Cardiac muscle cell (in vitro differentiated cells and primary cell): ENCODE measurements at regions not wholly inside any gene's neighbourhood (a gene's known extent, or its start where the extent isn't known, plus 50 kb on each side); places are given as distances from the start of the nearest gene placed in this dataset.

Source experiments
- DNase-seq, 2 donors: peaks; one replicate each; pipeline versions ENCODE4 v3.0.0 to v3.0.0-alpha.2; 2010 to 2017; ENCODE audit warnings: low read depth in 1 of 2, low spot score in 1 of 2
- H3K27ac ChIP-seq: fragments of 200-600 bp; sonication (generic); 2 replicates; pipeline ENCODE4 v1.5.1; 2016
- H3K27me3 ChIP-seq: fragments of 200-600 bp; sonication (generic); 2 replicates; pipeline ENCODE4 v1.6.0; 2016; ENCODE audit warnings: control low read depth
- H3K36me3 ChIP-seq: fragments of 200-600 bp; sonication (generic); 2 replicates; pipeline ENCODE4 v1.5.1; 2016; ENCODE audit warnings: control low read depth
- H3K4me1 ChIP-seq: fragments of 200-600 bp; sonication (generic); 2 replicates; pipeline ENCODE4 v1.8.1; 2017; ENCODE audit warnings: low read depth, mild to moderate bottlenecking, mixed run types
- H3K4me3 ChIP-seq: fragments of 200-600 bp; sonication (generic); 2 replicates; pipeline ENCODE4 v1.5.1; 2016; ENCODE audit warnings: mild to moderate bottlenecking
- H3K9me3 ChIP-seq: fragments of 200-600 bp; sonication (generic); 2 replicates; pipeline ENCODE4 v1.5.1; 2017; ENCODE audit warnings: low read depth, mild to moderate bottlenecking, control low read depth
- TF ChIP-seq, protein P1 (sequence below): IDR thresholded peaks from 2 replicates; pipeline ENCODE4 v1.5.1; 2012; ENCODE audit warnings: low read depth, mild to moderate bottlenecking, low read length

DNA sequence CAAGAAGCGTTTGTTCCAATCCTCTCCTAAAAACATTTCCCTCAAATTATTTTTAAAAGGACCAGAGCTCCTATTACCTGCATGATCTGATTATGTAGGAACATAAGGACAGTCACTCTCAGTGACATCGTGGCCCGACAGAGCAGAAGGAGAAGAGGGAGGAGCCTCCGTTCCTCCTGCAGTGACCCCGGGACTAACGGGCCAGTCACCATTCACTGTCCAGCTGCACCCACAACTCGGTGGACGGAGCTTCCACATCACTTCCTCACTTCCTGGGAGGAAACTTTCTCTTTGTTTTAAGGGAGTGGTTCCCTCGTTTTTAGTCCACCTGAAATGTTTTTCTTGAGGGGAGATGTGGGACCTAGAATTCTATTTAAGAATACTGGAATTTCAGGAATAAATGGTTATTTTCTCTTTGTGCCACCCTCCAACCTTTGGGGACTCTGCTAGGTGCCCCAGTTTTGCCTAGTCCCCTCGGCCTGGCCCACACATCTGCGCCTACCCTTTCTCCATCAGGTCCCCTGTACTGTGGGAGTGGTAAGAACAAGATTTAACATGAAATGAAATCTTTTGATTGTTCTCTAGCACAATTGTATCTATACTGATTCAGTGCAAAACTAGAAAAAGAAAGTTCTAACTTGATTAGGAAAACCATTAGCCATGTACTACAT is 173.5 kb upstream of the RNF32 start:
- Histone ChIP-seq H3K9me3 (no peaks in the 10 kb centered on the region), H3K4me3 (no peak overlapping the region), H3K4me1 (no peaks in the 10 kb centered on the region), H3K36me3 (no peaks in the 10 kb centered on the region), H3K27ac (no peak overlapping the region), H3K27me3 (no peaks in the 10 kb centered on the region)
- no peak for DNase-seq
- TF ChIP-seq, protein P1, sequence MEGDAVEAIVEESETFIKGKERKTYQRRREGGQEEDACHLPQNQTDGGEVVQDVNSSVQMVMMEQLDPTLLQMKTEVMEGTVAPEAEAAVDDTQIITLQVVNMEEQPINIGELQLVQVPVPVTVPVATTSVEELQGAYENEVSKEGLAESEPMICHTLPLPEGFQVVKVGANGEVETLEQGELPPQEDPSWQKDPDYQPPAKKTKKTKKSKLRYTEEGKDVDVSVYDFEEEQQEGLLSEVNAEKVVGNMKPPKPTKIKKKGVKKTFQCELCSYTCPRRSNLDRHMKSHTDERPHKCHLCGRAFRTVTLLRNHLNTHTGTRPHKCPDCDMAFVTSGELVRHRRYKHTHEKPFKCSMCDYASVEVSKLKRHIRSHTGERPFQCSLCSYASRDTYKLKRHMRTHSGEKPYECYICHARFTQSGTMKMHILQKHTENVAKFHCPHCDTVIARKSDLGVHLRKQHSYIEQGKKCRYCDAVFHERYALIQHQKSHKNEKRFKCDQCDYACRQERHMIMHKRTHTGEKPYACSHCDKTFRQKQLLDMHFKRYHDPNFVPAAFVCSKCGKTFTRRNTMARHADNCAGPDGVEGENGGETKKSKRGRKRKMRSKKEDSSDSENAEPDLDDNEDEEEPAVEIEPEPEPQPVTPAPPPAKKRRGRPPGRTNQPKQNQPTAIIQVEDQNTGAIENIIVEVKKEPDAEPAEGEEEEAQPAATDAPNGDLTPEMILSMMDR: no peak

DNA sequence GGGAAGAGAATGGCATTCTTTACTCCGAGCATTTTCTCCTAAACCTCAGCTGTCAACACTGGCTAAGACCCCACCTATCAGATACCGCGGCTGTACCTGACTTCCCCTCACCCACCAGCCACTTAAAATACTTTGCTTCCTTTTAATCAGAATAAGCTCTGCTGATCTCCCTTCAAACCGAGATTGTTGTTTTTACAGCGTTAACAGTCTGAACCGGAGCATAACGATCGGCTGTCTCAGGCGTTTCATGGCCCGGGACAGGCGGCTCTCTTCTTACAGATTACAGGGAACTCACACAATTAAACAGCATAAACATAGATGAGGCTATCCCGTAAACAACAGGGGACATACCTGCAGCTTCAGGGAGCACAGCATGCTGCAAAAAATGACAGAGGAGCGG is 174.3 kb upstream of the RNF32 start:
- H3K27ac ChIP-seq: no peak overlapping the region
- H3K4me3 ChIP-seq: no peak overlapping the region
- TF ChIP-seq, protein P1: no peak
- H3K4me1 ChIP-seq: no peaks in the 10 kb centered on the region
- no peaks in the 10 kb centered on the region for H3K36me3 ChIP-seq
- H3K9me3 ChIP-seq: no peaks in the 10 kb centered on the region
- peak in 1 of 2 donors; percentile 28 for DNase-seq
- no peaks in the 10 kb centered on the region for H3K27me3 ChIP-seq

DNA sequence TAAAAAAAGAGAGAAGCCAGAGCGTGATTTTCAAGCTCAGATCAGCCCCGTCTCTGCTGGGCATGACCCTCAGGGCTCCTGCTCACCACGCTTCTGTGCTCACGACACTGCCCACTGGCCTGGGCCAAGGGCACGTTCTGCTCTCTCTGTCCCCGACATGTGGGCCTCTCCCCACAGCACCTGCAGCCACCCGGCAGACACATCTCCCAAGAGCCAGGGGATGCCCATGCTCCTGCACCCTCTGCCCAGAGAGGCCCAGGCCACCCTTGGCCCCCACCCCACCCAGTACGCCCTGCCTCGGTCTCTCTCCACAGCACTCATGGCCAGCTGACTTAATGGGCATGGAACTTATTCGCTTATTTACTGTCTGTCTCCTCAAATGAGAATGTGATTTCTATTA is 175.4 kb upstream of the RNF32 start:
- H3K36me3 ChIP-seq: no peaks in the 10 kb centered on the region
- H3K27me3 ChIP-seq: no peaks in the 10 kb centered on the region
- no peak overlapping the region for H3K4me3 ChIP-seq
- no peak overlapping the region for H3K27ac ChIP-seq
- TF ChIP-seq, protein P1: no peak
- H3K4me1 ChIP-seq: no peaks in the 10 kb centered on the region
- DNase-seq: no peak
- no peaks in the 10 kb centered on the region for H3K9me3 ChIP-seq

DNA sequence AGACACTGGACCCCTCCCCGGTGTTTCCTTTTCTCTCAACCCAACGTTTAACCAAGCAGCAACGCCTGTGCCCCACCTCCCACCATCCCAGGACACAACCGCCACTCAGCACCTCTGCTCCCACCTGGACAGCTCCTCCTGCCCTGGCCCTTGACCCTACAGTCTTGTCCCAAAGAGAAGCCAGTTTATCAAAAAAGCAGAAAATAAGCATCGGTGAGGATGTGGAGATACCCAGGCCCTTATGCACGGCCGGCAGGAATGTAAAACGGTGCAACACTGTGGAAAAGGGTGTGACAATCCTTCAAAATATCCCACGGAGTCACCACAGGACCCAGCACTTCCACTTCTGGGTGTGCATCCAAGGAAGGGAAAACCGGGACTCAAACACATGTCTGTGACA is 176.2 kb upstream of the RNF32 start:
- no peak for DNase-seq
- no peaks in the 10 kb centered on the region for H3K4me1 ChIP-seq
- no peaks in the 10 kb centered on the region for H3K9me3 ChIP-seq
- H3K27ac ChIP-seq: no peak overlapping the region
- H3K27me3 ChIP-seq: no peaks in the 10 kb centered on the region
- TF ChIP-seq, protein P1: no peak
- H3K36me3 ChIP-seq: no peaks in the 10 kb centered on the region
- H3K4me3 ChIP-seq: no peak overlapping the region

DNA sequence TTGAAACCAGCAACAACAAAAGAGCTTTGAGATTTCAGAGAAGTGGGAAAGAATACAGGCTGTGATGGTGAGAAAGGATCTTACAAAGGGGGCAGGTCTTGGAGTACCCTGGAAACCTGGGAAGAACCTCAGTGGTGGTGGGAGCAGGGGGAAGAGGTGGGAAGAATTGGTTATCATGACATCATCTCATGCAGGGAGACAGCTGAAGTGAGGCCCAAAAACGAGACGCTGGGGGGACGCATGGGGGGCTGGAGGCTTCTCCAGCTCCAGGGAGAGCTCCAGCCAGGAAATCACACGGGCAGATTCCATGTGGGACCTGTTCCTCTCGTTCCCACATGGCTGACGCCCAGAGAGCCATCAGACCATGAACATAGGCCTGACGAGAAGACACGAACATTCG is 177.3 kb upstream of the RNF32 start:
- DNase-seq: no peak
- TF ChIP-seq, protein P1: no peak
- H3K4me1 ChIP-seq: no peaks in the 10 kb centered on the region
- no peak overlapping the region for H3K27ac ChIP-seq
- H3K27me3 ChIP-seq: no peaks in the 10 kb centered on the region
- no peak overlapping the region for H3K4me3 ChIP-seq
- H3K9me3 ChIP-seq: no peaks in the 10 kb centered on the region
- no peaks in the 10 kb centered on the region for H3K36me3 ChIP-seq
